BLaER1 treated with 17β-estradiol and CSF1 and Interleukin-3, amounts not matched to agents 10 nM and 100 nM (cell line): ENCODE measurements at regions not wholly inside any gene's neighbourhood (a gene's known extent, or its start where the extent isn't known, plus 50 kb on each side); places are given as distances from the start of the nearest gene placed in this dataset.
"Not testable (repeated sequence)": the region's sequence is repeated elsewhere in the genome, so short reads cannot be mapped to it uniquely, and the experiment has no call there.

Experiments
- H3K27ac ChIP-seq, 11 experiments: shearing (Covaris generic); formaldehyde crosslinking; 2 replicates each; pipeline ENCODE4 v1.8.1; 2022
- H3K27me3 ChIP-seq, 11 experiments: shearing (Covaris generic); formaldehyde crosslinking; 2 replicates each; pipeline ENCODE4 v1.8.1; 2022
- H3K36me3 ChIP-seq, 11 experiments: shearing (Covaris generic); formaldehyde crosslinking; 2 replicates each; pipeline ENCODE4 v1.8.1; 2022
- H3K4me1 ChIP-seq, 10 experiments: shearing (Covaris generic); formaldehyde crosslinking; 2 replicates each; pipeline ENCODE4 v1.8.1; 2022
- H3K4me2 ChIP-seq, 11 experiments: shearing (Covaris generic); formaldehyde crosslinking; 2 replicates each; pipeline ENCODE4 v1.8.1; 2022
- H3K4me3 ChIP-seq, 10 experiments: shearing (Covaris generic); formaldehyde crosslinking; 2 replicates each; pipeline ENCODE4 v1.8.1; 2022
- H3K9ac ChIP-seq, 11 experiments: shearing (Covaris generic); formaldehyde crosslinking; 2 replicates each; pipeline ENCODE4 v1.8.1; 2022
- H3K9me3 ChIP-seq, 11 experiments: shearing (Covaris generic); formaldehyde crosslinking; replicated peaks in 1 of 11; 2 replicates each; pipeline ENCODE4 v1.8.1; 2022
- H4K20me1 ChIP-seq, 11 experiments: shearing (Covaris generic); formaldehyde crosslinking; 2 replicates each; pipeline ENCODE4 v1.8.1; 2022
- Cebpa-rat ChIP-seq, 11 experiments: shearing (Covaris generic); IDR thresholded peaks; 2 replicates each; pipeline ENCODE4 v1.8.1; 2022

DNA sequence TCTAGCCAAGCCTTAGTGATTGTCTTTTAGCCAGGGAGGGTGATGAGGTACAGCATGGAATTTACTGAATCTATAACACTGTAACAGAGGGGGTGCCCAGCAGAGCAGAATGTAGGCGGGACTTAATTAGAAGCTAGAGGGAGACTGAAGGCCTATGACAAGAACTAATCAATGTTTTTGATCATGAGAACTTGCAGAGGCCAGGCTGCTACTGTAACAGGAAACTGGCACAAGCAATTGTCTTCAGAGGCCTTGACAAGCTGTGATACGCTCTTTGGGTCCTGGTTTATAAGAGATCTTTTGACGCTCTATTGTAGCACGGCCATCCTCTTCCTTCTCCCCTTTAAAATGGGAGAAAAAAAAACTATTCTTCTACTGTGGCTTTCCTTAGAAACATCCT lies 1297.3 kb downstream of the JRKL start:
- Histone ChIP-seq H3K9ac (no peak overlapping the region), H3K4me2 (no peak overlapping the region), H3K36me3 (no peaks in the 10 kb centered on the region), H3K27me3 (no peaks in the 10 kb centered on the region), H3K9me3 (no peaks in the 10 kb centered on the region), H4K20me1 (no peaks in the 10 kb centered on the region), H3K4me3 (no peak overlapping the region), H3K4me1 (no peaks in the 10 kb centered on the region), H3K27ac (no peak overlapping the region)
- TF ChIP-seq Cebpa-rat (IDR thresholded peaks at IDR 0.05): no peak

DNA sequence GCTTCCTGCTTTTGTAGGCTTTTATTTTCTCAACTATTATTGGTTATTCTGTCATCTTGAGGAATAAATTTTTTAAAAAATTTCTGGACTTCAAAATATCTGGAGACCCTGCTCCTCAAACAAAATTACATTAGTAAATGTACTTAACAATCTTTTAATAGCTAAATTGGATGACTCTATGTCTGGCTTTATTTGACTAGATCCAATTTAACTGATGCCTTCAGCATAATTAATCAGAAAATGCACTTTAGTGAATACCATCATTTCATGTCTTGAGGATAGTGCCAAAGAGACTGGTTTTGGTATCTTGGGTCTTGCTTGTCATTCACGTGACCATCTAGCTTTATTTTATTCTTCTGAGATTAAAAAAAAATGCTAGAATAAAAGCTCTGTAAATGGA lies 1301.2 kb downstream of the JRKL start:
- H4K20me1 ChIP-seq: no peaks in the 10 kb centered on the region
- no peaks in the 10 kb centered on the region for H3K9me3 ChIP-seq
- H3K4me2 ChIP-seq: no peak overlapping the region
- H3K27ac ChIP-seq: no peak overlapping the region
- no peaks in the 10 kb centered on the region for H3K4me1 ChIP-seq
- H3K27me3 ChIP-seq: no peaks in the 10 kb centered on the region
- H3K4me3 ChIP-seq: no peak overlapping the region
- no peak for TF ChIP-seq Cebpa-rat (IDR thresholded peaks at IDR 0.05)
- no peaks in the 10 kb centered on the region for H3K36me3 ChIP-seq
- no peak overlapping the region for H3K9ac ChIP-seq

- no peaks in the 10 kb centered on the region for H3K9me3 ChIP-seq
- no peaks in the 10 kb centered on the region for H3K4me1 ChIP-seq
- H4K20me1 ChIP-seq: no peaks in the 10 kb centered on the region
- no peak overlapping the region for H3K27ac ChIP-seq
- no peak overlapping the region for H3K4me2 ChIP-seq
- no peaks in the 10 kb centered on the region for H3K36me3 ChIP-seq
- H3K4me3 ChIP-seq: no peak overlapping the region
- H3K9ac ChIP-seq: no peak overlapping the region
- no peak for TF ChIP-seq Cebpa-rat (IDR thresholded peaks at IDR 0.05)
- no peaks in the 10 kb centered on the region for H3K27me3 ChIP-seq
Observed at GRCh38 chr11:97702951-97703350, 1313.1 kb downstream of the JRKL start.

DNA sequence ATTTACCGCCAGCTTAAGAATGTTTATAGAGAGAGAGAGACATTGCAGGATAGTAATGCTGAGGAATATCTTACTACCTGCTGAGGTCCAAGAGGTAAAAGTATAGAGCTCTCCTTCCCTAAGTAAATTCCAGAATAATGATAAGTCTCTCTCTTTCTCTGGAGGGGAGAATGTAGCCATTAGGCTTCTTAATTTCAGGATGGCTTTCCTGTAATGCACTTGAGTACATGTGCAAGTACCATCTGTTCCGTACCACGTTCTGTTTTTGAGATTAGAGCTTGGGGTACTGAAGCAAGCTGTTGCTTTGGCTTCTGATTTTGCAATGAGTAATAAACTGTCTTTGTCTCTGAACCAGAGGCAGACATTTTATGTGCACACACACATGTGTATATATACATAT lies 1314.0 kb downstream of the JRKL start:
- Histone ChIP-seq H3K36me3 (no peaks in the 10 kb centered on the region), H3K27me3 (no peaks in the 10 kb centered on the region), H3K9ac (no peak overlapping the region), H3K4me2 (no peak overlapping the region), H3K4me3 (no peak overlapping the region), H3K27ac (no peak overlapping the region), H3K4me1 (no peaks in the 10 kb centered on the region), H3K9me3 (no peaks in the 10 kb centered on the region), H4K20me1 (no peaks in the 10 kb centered on the region)
- no peak for TF ChIP-seq Cebpa-rat (IDR thresholded peaks at IDR 0.05)

DNA sequence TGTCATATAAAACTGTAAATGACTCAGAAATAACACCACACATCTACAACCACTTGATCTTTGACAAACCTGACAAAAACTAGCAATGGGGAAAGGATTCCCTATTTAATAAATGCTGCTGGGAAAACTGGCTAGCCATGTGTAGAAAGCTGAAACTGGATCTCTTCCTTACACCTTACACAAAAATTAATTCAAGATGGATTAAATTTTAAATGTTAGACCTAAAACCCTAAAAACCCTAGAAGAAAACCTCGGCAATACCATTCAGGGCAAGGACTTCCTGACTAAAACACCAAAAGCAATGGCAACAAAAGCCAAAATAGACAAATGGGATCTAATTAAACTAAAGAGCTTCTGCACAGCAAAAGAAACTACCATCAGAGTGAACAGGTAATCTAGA lies 1315.3 kb upstream of the CNTN5 start:
- not testable (repeated sequence) for H3K9ac ChIP-seq, H3K27ac ChIP-seq, H3K9me3 ChIP-seq, H3K4me3 ChIP-seq, H3K4me1 ChIP-seq, H3K36me3 ChIP-seq, H3K4me2 ChIP-seq, H4K20me1 ChIP-seq, H3K27me3 ChIP-seq

- Histone ChIP-seq H3K9ac (no peak overlapping the region), H3K27me3 (no peaks in the 10 kb centered on the region), H3K9me3 (peaks cover 0 to 9% (median 4%) of the 10 kb centered on the region in 11 experiments; a peak in 7 of 22 replicates), H4K20me1 (no peaks in the 10 kb centered on the region), H3K27ac (no peak overlapping the region), H3K4me2 (no peak overlapping the region), H3K36me3 (no peaks in the 10 kb centered on the region), H3K4me1 (no peaks in the 10 kb centered on the region), H3K4me3 (no peak overlapping the region)
- no peak for TF ChIP-seq Cebpa-rat (IDR thresholded peaks at IDR 0.05)
Observed at GRCh38 chr11:97717922-97718321, 1302.8 kb upstream of the CNTN5 start.

GRCh38 chr11:97722065-97722464 lies 1298.7 kb upstream of the CNTN5 start:
- TF ChIP-seq Cebpa-rat (IDR thresholded peaks at IDR 0.05): no peak
- no peak overlapping the region for H3K4me3 ChIP-seq
- no peak overlapping the region for H3K27ac ChIP-seq
- no peaks in the 10 kb centered on the region for H3K4me1 ChIP-seq
- peaks cover 0 to 9% (median 4%) of the 10 kb centered on the region in 11 experiments; a peak in 7 of 22 replicates for H3K9me3 ChIP-seq
- no peak overlapping the region for H3K9ac ChIP-seq
- no peak overlapping the region for H3K4me2 ChIP-seq
- H3K36me3 ChIP-seq: no peaks in the 10 kb centered on the region
- no peaks in the 10 kb centered on the region for H3K27me3 ChIP-seq
- no peaks in the 10 kb centered on the region for H4K20me1 ChIP-seq

DNA sequence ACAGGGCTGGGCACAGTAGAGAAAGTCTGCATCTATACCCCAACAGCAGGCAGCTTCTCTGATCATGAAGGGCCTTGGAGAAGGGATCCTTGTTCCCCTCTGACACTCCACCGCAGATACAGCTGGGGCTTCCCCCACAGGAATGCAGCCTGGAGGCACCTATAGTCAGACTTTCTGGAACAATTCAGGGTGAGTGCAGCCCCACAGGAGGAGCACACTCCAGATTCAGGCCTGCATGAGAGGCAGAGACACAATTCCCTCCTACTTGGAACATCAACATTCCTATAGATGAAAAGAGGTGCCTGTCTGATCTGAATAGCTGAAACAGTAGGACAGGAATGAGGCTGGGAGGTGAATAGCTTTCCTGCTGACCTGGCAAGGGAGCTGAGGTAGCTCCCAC lies 1298.0 kb upstream of the CNTN5 start:
- Histone ChIP-seq H3K27ac (no peak overlapping the region), H3K9me3 (peaks cover 0 to 4% (median 3%) of the 10 kb centered on the region in 11 experiments; a peak in 7 of 22 replicates), H3K4me2 (no peak overlapping the region), H3K4me3 (no peak overlapping the region), H3K9ac (no peak overlapping the region), H4K20me1 (no peaks in the 10 kb centered on the region), H3K4me1 (no peaks in the 10 kb centered on the region), H3K36me3 (no peaks in the 10 kb centered on the region), H3K27me3 (no peaks in the 10 kb centered on the region)
- no peak for TF ChIP-seq Cebpa-rat (IDR thresholded peaks at IDR 0.05)

DNA sequence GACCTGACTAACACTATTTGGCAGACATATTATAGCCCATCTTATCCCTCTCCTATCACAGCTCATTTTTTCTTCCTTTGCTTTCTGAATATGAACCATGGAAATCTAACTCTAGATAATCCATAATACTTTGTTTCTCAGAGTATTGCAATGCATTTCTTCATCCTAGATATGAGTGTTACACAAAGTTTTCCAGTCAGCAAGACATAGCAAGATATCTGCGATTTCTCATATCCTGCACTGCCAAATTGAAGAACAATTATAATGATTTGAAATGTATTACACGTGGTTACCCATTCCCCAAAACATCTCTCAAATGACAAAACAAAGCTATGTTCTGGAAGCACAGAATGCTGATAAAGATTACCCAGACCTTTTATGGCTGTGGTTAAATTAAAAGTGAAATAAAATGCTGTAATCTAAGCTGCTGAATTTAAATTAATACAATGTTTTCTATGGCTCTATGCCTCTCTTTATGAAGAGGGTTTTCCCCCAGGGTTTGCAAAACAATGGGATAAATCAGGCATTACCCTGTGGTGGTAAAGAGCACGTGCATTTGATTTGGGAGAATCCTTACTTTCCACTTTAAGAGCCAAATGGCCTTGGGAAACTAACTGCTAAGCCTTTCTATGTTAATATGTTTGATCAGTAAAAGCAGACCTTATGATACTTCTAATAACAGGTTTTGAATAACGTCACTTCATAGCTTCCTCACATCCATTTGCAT lies 1291.0 kb upstream of the CNTN5 start:
- Histone ChIP-seq H3K4me3 (no peak overlapping the region), H3K27ac (no peak overlapping the region), H4K20me1 (no peaks in the 10 kb centered on the region), H3K27me3 (no peaks in the 10 kb centered on the region), H3K9me3 (no peaks in the 10 kb centered on the region), H3K9ac (no peak overlapping the region), H3K4me1 (no peaks in the 10 kb centered on the region), H3K4me2 (no peak overlapping the region), H3K36me3 (no peaks in the 10 kb centered on the region)
- TF ChIP-seq Cebpa-rat (IDR thresholded peaks at IDR 0.05): no peak

- Histone ChIP-seq H3K4me2 (no peak overlapping the region), H3K4me1 (no peaks in the 10 kb centered on the region), H4K20me1 (no peaks in the 10 kb centered on the region), H3K9ac (no peak overlapping the region), H3K27me3 (no peaks in the 10 kb centered on the region), H3K36me3 (no peaks in the 10 kb centered on the region), H3K9me3 (no peaks in the 10 kb centered on the region), H3K27ac (no peak overlapping the region), H3K4me3 (no peak overlapping the region)
- TF ChIP-seq Cebpa-rat (IDR thresholded peaks at IDR 0.05): no peak
Observed at GRCh38 chr11:97732011-97732632, 1288.6 kb upstream of the CNTN5 start.
